ENCODE measurements at regions not wholly inside any gene's neighbourhood (a gene's known extent, or its start where the extent isn't known, plus 50 kb on each side); places are given as distances from the start of the nearest gene placed in this dataset.

- H3K9me3 ChIP-seq, result no peaks in the 10 kb centered on the region
- no peaks in the 10 kb centered on the region for H3K36me3 ChIP-seq
- 79 to 80% methylated on average over 3 of the region's 3 CpGs for WGBS, 2 donors
- H3K4me3 ChIP-seq, result no peak overlapping the region
- H3K4me1 ChIP-seq, result no peaks in the 10 kb centered on the region
- H3K27ac ChIP-seq, result no peak overlapping the region
- intact Hi-C loops (cut with DNase I), result no loop called here
- no peak for TF ChIP-seq POLR2A (IDR thresholded peaks at IDR 0.05)
- TF ChIP-seq, protein P1, sequence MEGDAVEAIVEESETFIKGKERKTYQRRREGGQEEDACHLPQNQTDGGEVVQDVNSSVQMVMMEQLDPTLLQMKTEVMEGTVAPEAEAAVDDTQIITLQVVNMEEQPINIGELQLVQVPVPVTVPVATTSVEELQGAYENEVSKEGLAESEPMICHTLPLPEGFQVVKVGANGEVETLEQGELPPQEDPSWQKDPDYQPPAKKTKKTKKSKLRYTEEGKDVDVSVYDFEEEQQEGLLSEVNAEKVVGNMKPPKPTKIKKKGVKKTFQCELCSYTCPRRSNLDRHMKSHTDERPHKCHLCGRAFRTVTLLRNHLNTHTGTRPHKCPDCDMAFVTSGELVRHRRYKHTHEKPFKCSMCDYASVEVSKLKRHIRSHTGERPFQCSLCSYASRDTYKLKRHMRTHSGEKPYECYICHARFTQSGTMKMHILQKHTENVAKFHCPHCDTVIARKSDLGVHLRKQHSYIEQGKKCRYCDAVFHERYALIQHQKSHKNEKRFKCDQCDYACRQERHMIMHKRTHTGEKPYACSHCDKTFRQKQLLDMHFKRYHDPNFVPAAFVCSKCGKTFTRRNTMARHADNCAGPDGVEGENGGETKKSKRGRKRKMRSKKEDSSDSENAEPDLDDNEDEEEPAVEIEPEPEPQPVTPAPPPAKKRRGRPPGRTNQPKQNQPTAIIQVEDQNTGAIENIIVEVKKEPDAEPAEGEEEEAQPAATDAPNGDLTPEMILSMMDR (IDR thresholded peaks at IDR 0.05), result no peak
- no peak for DNase-seq
- H3K27me3 ChIP-seq, result no peaks in the 10 kb centered on the region
These were observed 111.3 kb upstream of the MIR17HG start for GRCh38 chr13:91236182-91236581.

GRCh38 chr13:91236921-91237320 is 110.6 kb upstream of the MIR17HG start:
- no peaks in the 10 kb centered on the region for H3K36me3 ChIP-seq
- H3K27me3 ChIP-seq, result no peaks in the 10 kb centered on the region
- intact Hi-C loops (cut with DNase I), result no loop called here
- no peak overlapping the region for H3K4me3 ChIP-seq
- DNase-seq, result no peak
- no peaks in the 10 kb centered on the region for H3K4me1 ChIP-seq
- WGBS, 2 donors, result 53 to 81% methylated on average over 3 of the region's 3 CpGs
- no peaks in the 10 kb centered on the region for H3K9me3 ChIP-seq
- TF ChIP-seq POLR2A (IDR thresholded peaks at IDR 0.05), result no peak
- TF ChIP-seq, protein P1 (IDR thresholded peaks at IDR 0.05), result no peak
- no peak overlapping the region for H3K27ac ChIP-seq

DNA sequence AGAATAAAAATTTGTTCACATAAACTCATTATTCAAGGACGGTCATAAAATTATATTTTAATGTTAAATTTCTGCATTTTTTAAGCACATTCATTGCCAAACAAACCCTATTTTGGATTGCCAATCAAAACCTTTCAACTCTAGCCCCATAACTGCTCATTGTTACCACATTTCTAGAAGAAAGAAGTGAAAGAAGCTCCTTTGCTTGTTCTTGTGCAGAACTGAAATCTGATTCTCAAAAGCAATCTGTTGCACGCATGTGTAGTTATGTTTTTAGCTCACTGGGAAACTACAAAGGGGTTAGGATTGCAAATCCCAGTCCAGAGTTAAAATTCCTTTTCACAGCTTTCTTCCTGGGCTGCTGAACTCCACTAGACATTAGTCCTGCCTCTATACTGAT is 109.5 kb upstream of the MIR17HG start:
- no peak overlapping the region for H3K27ac ChIP-seq
- H3K9me3 ChIP-seq, result no peaks in the 10 kb centered on the region
- no peak for DNase-seq
- H3K27me3 ChIP-seq, result no peaks in the 10 kb centered on the region
- WGBS, 2 donors, result 72 to 77% methylated on average over 2 of the region's 2 CpGs
- H3K4me3 ChIP-seq, result no peak overlapping the region
- no peaks in the 10 kb centered on the region for H3K4me1 ChIP-seq
- intact Hi-C loops (cut with DNase I), result no loop called here
- no peaks in the 10 kb centered on the region for H3K36me3 ChIP-seq
- TF ChIP-seq, protein P1 (IDR thresholded peaks at IDR 0.05), result no peak
- no peak for TF ChIP-seq POLR2A (IDR thresholded peaks at IDR 0.05)

GRCh38 chr13:91240341-91240740 is 107.1 kb upstream of the MIR17HG start:
- Histone ChIP-seq H3K27ac (no peak overlapping the region), H3K4me3 (no peak overlapping the region), H3K36me3 (no peaks in the 10 kb centered on the region), H3K27me3 (no peaks in the 10 kb centered on the region), H3K9me3 (no peaks in the 10 kb centered on the region), H3K4me1 (no peaks in the 10 kb centered on the region)
- intact Hi-C loops (cut with DNase I), result no loop called here
- no peak for DNase-seq
- 83 to 87% methylated on average over 1 of the region's 1 CpG for WGBS, 2 donors
- TF ChIP-seq, protein P1 (IDR thresholded peaks at IDR 0.05), result no peak
- no peak for TF ChIP-seq POLR2A (IDR thresholded peaks at IDR 0.05)

GRCh38 chr13:91241221-91241933 is 106.1 kb upstream of the MIR17HG start:
- intact Hi-C loops (cut with DNase I), result no loop called here
- Histone ChIP-seq H3K4me3 (no peak overlapping the region), H3K36me3 (no peaks in the 10 kb centered on the region), H3K27ac (no peak overlapping the region), H3K4me1 (no peaks in the 10 kb centered on the region), H3K27me3 (no peaks in the 10 kb centered on the region), H3K9me3 (no peaks in the 10 kb centered on the region)
- 71 to 77% methylated on average over 2 of the region's 2 CpGs for WGBS, 2 donors
- TF ChIP-seq, protein P1 (IDR thresholded peaks at IDR 0.05), result no peak
- no peak for TF ChIP-seq POLR2A (IDR thresholded peaks at IDR 0.05)
- DNase-seq, result no peak

Data from esophagus squamous epithelium (tissue), 5 donors.